ENCODE measurements at regions not wholly inside any gene's neighbourhood (a gene's known extent, or its start where the extent isn't known, plus 50 kb on each side); places are given as distances from the start of the nearest gene placed in this dataset.
A peak's percentile ranks its signal among the peaks of the same experiment; 100 is the strongest.
"Not testable (repeated sequence)": the region's sequence is repeated elsewhere in the genome, so short reads cannot be mapped to it uniquely, and the experiment has no call there.

DNA sequence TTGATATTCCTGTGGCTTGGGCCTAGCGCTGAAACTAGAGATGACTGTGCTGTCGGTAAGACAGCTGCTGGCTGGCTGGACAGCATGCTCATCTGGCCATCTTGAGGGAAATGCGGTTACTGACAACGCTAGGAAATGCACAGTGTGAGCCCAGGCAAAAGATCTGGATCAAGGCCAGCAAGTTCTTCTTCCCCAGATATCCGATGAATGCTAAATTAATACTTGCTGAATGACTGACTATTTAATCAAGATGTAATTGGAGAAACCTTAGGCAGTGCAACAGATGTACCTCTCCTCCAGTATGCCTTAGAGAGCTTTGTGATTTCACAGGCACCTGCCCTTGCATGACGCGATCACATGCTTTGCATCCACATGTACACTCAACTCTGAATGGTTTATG, 659.1 kb downstream of the EFNA5 start:
- H3K4me3 ChIP-seq (ENCODE audit: low read depth, low read length): no peak overlapping the region

- no peak overlapping the region for H3K4me3 ChIP-seq (ENCODE audit: low read depth, low read length)
These were observed 660.7 kb downstream of the EFNA5 start for GRCh38 chr5:107010060-107010459.

- no peak overlapping the region for H3K4me3 ChIP-seq (ENCODE audit: low read depth, low read length)
These were observed 665.1 kb downstream of the EFNA5 start for GRCh38 chr5:107005653-107006052.

DNA sequence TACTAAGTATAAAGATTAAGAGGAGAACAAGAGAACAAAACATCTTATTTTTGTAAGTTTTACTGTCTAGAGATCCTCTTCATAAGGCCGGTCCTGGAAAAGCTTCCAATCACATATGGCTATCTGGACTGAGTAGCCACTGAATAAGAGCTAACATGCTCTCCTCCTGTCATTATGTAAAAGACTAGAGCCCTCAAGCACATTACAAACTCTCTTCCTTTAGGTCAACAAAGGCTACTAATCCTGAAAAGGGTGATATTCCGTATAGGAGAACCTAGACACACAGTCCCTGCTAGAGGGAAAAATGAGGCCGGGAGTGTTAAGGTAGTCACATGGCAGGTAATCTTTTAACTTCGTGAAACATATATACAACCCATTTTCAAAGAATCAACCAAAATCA, 665.6 kb downstream of the EFNA5 start:
- no peak overlapping the region for H3K4me3 ChIP-seq (ENCODE audit: low read depth, low read length)

DNA sequence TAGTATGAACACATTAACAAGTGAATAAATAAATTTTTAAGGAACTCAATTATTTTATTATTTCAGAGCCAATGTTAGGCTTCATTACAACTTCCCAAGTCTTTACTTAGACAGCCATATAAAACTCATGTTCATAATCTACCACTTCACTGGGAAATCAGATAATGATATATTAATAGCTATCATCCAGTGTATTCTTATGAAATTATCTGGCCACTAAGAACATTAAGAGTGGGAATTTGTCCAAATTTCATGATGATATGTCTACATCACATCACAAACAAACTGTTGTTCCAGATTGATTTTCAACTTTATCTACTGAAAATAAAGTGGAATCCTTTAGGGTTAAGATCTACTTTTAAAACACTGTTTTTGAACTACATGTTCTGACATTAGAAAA, 668.6 kb downstream of the EFNA5 start:
- no peak overlapping the region for H3K4me3 ChIP-seq (ENCODE audit: low read depth, low read length)

GRCh38 chr5:106999506-106999905, 671.2 kb downstream of the EFNA5 start:
- H3K4me3 ChIP-seq (ENCODE audit: low read depth, low read length): not testable (repeated sequence)

GRCh38 chr5:106986006-106986405, 684.7 kb downstream of the EFNA5 start:
- no peak overlapping the region for H3K4me3 ChIP-seq (ENCODE audit: low read depth, low read length)

DNA sequence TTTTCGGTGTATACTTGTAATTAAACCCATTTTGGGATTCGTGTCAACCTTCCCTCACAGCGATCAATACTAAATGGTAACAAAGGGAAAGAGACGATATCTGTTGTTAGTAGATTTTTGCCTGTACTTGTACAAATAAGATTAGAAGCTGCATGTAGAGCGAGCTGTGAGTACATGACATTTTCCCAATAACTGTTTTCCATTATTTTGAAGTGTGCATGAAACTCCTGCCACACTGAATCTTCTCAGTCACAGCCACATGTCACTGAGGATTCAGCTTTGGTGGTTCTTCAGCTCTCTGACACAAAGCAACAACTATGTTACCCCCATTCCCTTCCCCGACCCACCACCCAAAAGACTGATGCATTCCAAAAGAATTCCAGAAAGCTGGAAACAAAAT, 685.6 kb downstream of the EFNA5 start:
- H3K4me3 ChIP-seq (ENCODE audit: low read depth, low read length): no peak overlapping the region

- H3K4me3 ChIP-seq (ENCODE audit: low read depth, low read length): peak overlapping the region; percentile 72
These were observed 691.6 kb downstream of the EFNA5 start for GRCh38 chr5:106979178-106979577.

- peak overlapping the region; percentile 72 for H3K4me3 ChIP-seq (ENCODE audit: low read depth, low read length)
These were observed 692.1 kb downstream of the EFNA5 start for GRCh38 chr5:106978582-106979165.

DNA sequence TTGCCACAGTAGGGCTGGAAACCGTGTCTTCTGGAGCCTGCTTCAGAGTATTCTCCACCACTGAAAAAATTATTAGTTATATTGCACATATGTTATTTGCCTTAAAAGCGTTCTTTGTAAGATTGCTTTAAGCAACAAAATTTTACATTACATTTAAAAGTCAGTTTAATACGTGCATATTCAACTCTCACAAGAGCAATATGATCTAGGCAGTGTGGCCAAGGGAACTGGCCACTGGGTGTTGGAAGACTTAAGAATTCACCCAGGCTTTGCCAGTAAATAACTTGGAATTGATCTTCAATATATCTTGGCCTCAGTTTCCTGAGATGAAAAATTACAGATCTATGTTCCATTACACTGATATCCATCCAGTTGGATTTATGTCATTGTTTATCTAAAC, 694.4 kb downstream of the EFNA5 start:
- no peak overlapping the region for H3K4me3 ChIP-seq (ENCODE audit: low read depth, low read length)

DNA sequence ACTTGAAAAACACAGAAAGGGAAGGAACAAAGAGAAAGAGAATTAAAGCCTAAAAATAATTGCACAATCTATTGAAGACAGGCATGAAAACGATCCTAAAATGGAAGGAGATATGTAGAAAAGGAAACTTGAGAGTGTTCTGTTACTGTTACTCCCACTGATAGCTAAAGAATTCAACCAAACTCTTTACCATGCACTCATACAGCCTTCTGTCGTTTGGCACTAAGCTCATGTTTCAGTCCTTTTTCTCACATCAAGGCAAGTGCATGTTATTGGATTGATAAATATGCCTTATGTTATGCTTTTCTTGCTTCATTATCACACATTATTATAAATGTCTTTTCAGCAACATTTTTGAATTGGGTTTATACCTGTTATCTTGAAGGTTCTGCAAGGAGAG, 696.5 kb downstream of the EFNA5 start:
- no peak overlapping the region for H3K4me3 ChIP-seq (ENCODE audit: low read depth, low read length)

DNA sequence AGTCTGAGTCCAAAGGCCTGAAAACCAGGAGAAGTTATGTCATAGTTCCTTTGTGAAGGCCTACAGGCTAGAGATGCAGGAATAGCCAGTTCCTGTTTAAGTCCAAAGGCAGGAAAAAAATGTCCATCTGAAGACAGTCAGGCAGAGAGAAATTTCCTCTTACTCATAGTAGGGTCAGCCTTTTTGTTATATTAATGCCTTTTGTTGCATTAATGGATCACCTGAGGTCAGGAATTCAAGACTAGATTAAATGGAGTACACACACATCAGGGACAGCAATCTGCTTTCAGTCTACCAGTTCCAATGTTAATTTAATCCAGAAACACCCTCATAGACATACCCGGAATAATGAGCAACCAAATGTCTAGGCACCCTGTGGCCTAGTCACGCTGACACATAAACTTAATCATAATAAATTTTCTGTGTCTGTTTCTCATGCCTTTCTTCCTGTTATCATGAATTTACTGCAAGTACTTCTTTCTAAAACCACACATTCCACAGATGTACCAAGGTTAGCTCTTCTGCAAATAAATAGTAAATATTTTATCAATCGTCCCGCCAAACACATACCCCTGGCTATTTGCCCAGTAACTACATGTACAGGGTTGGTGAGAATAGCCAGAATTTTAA, 703.9 kb downstream of the EFNA5 start:
- H3K4me3 ChIP-seq (ENCODE audit: low read depth, low read length): no peak overlapping the region

DNA sequence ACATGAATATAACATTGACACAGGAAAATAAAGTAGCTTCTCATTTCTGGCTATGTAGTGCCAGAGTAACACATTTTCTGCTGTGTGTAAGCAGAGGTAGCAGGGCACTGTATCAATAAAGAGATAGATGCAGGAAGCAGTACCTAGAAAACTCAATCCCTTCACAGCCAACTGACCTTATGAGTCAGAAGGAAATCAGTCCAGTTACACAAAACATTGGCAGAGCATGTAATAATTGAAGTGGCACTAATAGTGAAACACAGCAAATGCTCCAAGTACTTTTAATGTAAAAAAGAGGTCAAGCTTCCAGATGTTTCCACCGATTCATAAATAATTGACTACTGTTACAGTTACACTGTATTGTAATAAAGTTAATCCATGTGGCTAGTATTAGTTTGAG, 706.6 kb downstream of the EFNA5 start:
- no peak overlapping the region for H3K4me3 ChIP-seq (ENCODE audit: low read depth, low read length)

- H3K4me3 ChIP-seq (ENCODE audit: low read depth, low read length): no peak overlapping the region
These were observed 707.1 kb downstream of the EFNA5 start for GRCh38 chr5:106963630-106964029.

DNA sequence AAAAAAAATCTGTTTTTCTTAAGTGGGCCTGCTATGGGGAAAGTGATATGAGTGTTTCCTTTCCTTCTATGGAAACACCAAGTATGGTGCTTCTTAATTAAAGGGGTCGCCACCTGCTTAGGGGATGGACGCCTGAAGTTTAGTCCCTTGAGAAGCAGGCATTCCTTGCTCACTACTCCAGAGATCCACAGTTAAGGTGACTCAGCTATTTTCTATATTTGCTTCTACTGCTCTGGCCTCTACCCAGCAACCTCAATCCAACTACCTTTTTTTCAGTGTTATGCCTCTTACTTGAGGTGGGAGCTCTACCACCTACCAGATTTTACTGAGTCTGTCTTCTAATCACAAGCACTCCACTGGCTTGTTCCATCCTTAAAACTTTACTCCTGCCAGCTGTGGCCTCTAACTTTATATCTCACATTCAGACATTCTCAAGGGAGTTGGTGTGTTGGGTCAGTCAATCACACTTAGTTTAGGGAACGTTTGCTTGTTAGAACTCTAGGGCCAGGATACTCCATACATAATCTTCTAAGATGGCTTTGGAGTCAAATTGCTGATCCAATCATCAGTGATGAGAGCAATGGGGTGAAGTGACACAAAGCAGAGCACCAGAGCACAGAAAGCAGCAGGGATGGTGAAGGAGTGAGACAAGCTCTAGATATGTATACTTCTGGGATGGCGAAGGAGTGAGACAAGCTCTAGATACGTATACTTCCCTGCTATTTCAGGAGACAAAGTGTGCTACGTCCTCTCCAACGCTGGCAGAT, 708.1 kb downstream of the EFNA5 start:
- no peak overlapping the region for H3K4me3 ChIP-seq (ENCODE audit: low read depth, low read length)

- no peak overlapping the region for H3K4me3 ChIP-seq (ENCODE audit: low read depth, low read length)
These were observed 711.4 kb downstream of the EFNA5 start for GRCh38 chr5:106959387-106959786.

GRCh38 chr5:106957336-106957735, 713.4 kb downstream of the EFNA5 start:
- no peak overlapping the region for H3K4me3 ChIP-seq (ENCODE audit: low read depth, low read length)

GRCh38 chr5:106956886-106957285, 713.9 kb downstream of the EFNA5 start:
- no peak overlapping the region for H3K4me3 ChIP-seq (ENCODE audit: low read depth, low read length)

- no peak overlapping the region for H3K4me3 ChIP-seq (ENCODE audit: low read depth, low read length)
These were observed 714.5 kb downstream of the EFNA5 start for GRCh38 chr5:106956187-106956586.

DNA sequence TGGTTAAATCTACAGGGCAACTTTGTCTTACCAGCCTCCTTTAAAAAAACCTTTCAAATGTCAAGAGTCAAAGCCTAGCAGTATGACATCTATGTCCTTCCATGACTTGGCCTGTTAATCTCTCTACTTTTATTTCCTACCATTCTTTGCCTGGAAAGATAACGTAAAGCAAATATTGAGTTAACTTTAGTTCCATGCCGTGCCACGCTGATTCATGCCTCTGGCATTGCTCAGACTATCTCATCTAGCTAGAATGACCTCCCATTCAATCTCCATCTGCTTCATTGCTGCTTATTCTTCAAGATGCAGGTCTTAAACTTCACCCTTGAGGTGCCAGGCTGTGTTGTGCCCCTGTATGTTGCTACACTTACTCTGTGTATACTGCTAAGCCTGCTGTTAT, 729.8 kb downstream of the EFNA5 start:
- H3K4me3 ChIP-seq (ENCODE audit: low read depth, low read length): no peak overlapping the region

DNA sequence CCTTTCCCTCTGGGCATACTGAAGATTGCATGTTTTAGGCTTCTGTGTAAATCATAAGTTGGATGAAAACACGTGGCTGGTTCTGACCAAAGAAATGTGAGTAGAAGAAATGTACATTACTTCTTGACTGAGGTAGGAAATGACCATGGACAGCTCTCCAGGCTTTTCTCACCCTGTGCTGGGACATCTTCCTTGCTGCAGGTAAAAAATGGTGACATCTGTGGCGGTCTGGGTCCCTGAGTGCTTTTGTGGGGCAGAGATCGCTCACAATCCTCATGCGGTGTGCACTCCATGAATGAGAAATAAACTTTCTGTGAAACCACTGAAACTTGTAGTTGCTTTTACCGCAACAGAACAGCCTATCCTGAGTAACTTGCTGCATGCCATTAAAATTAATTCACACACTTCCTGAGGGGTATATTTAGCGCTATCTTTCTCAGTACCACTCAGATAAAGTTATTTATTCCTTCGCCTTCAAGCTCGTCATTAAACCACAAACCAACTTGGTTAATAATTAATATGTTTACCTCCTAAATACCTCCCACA, 730.4 kb downstream of the EFNA5 start:
- no peak overlapping the region for H3K4me3 ChIP-seq (ENCODE audit: low read depth, low read length)
